Right ventricle myocardium superior (tissue), 1 donor: ENCODE measurements at regions not wholly inside any gene's neighbourhood (a gene's known extent, or its start where the extent isn't known, plus 50 kb on each side); places are given as distances from the start of the nearest gene placed in this dataset.

Experiments
- ATAC-seq: fragments of 200-7000 bp; cut with Tn5 transposase; one replicate; pipeline ENCODE4 v1.9.1; 2020; ENCODE audit warnings: mild to moderate bottlenecking; ENCODE audit not compliant: poor library complexity
- DNase-seq: peaks from one replicate; pipeline ENCODE4 v3.0.0-alpha.2; 2020
- intact Hi-C: fragments of 100-400 bp; cut with DNase I; formaldehyde crosslinking; loops from one replicate; pipeline ENCODE4 v1.11.2; 2022
- donor health status: DM: no; HTN: yes; CAD: no; lungs with severe emphysema.

DNA sequence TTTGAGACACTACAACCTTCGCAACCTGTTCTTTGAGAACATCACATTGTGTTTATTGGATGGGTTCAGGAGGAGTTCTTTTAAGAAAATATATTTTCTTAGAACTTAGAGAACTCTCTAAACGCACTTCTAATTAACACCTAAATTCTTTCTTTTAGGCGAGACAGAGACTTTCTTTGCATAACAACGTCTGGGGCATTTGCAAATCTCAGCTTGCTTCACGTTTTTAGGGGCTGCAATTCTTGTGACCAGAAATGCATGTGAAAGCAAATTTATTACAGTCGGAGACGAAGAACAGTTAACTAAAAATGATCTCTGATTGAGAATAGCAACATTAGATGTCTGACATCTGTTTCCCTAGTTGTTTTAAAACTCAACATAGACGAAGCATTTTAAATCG is 568.3 kb upstream of the ZNF717 start:
- ATAC-seq (no peak), DNase-seq (no peak)
- intact Hi-C loops: no loop called here

DNA sequence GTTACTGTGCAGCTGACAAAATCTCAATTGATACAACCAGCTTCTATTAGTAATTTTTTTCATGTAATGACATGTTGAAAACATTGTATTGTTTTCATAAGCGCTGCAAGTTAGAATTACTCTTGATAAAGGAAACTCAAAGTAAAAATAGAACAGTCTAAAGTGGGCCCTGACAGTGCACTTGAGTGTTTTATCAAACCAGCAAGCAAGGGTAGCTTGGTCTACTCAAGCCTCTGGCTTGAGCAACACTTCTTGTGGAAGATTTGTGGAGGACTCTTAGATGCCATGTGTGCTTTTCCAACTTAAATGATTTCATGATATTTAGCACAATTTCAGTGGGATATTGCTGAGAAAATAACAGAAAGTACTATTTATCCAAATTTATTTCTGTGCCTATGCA is 575.7 kb upstream of the ZNF717 start:
- DNase-seq (no peak), ATAC-seq (peak; percentile 78)
- intact Hi-C loops: no loop called here

DNA sequence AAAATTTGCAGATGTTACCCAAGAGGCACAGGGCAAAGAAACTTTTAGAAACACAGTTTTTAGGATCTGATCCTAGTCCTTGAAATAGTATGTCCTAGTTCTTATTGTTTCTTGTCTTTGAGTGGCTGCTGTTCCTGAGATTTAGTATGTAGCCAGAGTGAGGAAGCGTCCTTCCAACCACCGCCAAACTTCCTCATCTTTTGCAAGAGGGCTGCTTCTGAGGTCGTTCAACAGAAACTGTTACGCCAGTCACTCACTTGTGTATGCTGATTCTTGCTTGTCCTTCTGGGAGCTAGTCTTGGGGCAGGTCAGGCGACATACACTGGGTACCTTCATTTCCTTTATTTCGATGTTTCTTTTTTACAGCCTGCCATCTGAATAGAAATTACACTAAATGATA is 577.3 kb upstream of the ZNF717 start:
- intact Hi-C loops: no loop called here
- no peak for ATAC-seq

DNA sequence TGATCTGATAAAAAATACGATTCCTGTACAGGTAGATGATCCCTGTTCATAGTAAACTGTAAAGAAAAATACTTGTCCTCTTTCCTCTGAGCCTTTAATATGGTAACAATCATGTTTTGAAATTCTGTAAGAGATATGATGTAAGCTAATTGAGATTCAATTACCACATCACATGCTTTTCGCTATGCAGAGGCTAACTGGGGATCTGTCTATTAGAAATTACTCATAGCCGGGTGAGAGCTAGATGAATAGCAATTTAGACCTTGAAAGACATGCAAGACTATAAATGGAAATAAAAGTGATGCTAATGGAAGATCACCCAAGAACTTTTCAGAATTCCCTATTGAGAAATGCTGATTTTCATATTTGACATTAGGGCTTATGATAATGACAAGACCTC is 579.9 kb upstream of the ZNF717 start:
- no peak for ATAC-seq
- no peak for DNase-seq
- intact Hi-C loops: no loop called here

More for the DNA sequence above, 577.3 kb upstream of the ZNF717 start:
- DNase-seq: no peak

DNA sequence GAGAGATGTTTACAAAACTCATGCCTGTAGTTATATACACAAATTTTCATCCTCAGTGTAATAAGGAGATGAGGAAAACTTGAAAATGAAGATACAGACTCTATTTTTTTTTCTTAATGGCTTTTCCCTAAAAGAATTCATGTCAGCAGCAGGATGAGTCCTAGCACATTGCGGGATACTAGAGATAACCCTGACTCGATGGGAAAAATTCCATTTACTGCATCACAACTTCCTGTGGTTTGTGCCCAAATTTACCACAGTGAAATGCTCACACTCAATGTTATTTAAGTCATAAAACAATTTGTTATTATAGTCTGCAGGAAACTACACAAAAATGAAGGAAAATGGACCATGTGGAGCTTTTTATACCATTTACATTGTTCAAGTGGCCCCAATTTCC is 581.9 kb upstream of the ZNF717 start:
- ATAC-seq (no peak), DNase-seq (no peak)
- intact Hi-C loops: no loop called here

DNA sequence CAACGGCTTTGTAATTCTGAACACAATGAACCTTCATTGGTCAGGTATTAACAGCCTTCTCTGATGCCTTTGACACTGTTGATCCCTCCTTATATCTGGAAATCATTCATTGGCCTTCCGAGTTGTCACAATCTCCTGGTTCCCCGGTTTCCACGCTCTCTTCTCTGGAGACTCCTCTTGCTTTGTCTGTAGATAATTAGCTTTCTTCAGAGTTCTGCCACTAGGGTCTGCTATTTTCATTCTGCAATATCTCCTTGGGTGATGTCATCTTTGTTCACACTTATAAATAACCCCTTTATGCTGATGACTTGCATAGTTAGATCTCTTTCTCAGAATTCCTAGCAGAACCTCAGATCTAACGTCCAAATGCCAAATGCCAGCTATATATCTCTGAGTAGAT is 583.8 kb upstream of the ZNF717 start:
- DNase-seq: no peak
- intact Hi-C loops: no loop called here
- peak; percentile 53 for ATAC-seq

DNA sequence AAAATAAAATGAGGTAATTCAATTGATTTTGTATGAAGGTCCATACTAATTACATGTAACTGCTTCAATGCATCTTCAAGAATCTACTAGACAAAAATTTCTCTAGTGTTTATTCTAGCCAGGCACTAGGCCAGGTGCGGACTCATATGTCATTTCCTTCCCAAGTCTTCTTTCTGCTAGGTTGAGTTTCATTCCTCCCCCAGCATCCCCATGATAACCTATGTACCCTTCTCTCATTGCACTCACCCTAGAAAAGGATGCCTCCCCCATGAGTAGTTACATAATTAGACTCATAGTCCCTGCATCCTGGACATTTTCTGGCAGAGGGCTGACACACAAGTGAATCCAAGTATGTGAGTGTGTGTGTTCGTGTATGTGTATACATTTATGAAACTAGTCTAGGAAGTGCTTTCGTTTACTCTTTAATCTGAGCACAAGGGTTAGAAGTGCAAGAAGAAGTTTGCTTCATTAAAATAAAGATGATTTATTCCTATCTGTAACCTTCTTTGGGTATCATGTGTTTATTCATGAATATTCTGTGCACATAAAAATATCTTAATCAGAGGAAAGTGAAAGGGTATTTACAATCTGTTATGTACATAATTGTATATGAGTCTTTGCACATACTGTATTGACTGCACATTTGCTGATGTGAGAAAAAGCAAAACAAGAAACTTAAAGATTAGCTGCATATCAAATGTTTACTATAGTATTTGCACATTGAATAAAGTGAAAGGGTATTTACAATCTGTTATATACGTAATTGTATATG is 585.6 kb upstream of the ZNF717 start:
- no peak for ATAC-seq
- intact Hi-C loops: loop anchor here (10.0 kb wide), 1 partner anchor 204 kb away; no protein-coding TSS in a partner anchor
- DNase-seq: no peak

DNA sequence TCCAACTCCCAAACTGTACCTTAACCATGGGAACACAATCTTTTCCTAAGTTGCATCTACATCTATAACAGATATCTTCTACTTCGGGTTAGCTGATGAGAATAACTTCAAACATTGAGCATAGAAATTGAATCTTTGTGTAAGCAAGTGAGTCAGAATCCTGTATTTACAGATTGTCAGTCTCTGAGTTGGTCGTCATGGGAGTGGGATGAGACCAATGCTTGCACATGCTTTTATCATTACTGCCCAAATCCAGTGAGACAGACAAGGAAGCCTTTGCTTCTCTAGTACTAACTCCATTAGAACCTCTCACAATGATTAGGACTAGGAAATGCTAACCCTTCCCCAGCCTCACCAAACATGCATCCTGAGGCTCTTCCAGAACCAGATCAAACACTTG is 587.1 kb upstream of the ZNF717 start:
- DNase-seq (no peak), ATAC-seq (no peak)
- intact Hi-C loops: loop anchor here (10.0 kb wide), 1 partner anchor 202 kb away; no protein-coding TSS in a partner anchor

DNA sequence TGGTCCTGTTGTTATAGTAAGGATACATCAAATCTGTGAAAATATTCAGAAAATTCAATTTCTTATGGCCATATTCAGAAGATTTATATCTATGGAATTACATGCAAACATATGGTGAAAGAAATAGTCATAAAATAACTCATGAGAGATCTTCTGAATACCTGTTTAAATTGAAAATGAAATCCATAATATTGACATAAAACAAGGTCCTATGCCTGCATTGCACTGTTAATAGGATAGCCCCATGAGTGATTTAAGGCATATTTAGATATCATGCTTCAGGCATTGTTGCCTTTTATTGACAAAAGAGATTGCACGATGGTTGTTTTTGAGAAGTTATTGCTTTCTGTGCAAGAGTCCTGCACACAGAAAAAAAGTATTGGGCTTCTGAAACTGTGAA is 591.7 kb upstream of the ZNF717 start:
- intact Hi-C loops: loop anchor here (10.0 kb wide), 1 partner anchor 198 kb away; no protein-coding TSS in a partner anchor
- DNase-seq (no peak), ATAC-seq (no peak)

DNA sequence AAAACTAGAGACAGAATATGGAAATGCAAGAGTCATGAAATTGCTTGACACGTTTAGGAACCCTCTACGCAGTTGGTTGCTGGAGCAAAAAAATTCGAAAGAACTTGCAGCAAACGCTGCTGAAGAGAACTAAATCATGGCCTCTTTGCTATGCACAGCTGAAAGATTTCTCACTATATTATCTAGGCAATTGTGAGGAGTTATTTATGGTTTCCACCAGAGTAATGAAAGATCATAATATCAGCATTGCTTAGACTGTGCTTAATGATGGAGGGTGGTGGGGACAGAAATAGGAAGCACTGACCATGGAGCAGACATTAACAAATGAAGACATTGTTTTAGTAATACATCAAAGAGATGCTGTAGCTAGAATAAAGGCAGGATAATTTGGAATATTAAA is 593.4 kb upstream of the ZNF717 start:
- intact Hi-C loops: loop anchor here (10.0 kb wide), 1 partner anchor 196 kb away; no protein-coding TSS in a partner anchor
- ATAC-seq (no peak), DNase-seq (no peak)

DNA sequence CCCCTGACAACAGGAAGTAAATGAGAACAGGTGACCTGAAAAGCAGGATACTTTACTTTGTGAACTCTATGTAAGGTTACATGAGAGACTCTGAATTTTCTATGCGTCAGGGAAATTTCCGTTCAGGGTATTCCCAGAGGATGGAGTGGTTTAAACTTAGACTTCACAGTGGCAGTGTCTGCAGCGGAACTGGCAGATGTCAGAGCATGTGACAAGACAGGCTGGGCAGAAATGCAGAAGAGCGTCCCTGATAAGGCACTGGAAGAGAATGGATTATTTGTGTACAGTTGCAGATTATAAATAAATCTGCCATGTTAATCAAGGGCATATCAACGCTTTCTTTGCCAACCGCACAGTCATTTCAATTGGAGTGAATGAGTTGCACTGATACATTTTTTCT is 598.4 kb upstream of the ZNF717 start:
- ATAC-seq (peak; percentile 70), DNase-seq (no peak)
- intact Hi-C loops: no loop called here

DNA sequence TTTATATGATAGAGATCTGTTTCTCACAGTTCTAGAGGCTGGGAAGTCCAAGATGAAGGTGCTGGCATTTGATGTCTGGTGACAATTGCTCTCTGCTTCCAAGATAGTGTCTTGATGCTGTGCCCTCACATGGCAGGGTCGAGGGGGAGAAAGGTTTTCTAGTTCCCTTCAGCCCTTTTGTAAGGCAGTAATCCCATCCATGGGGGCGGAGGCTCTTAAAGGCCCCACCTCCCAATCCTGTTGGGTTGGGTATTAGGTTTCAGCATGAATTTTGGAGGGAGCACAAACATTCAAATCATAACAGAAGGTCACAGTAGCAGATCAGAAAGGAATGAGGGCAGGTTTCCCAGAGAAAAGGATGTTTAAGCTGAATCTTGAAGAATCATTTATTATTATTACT is 601.7 kb upstream of the ZNF717 start:
- intact Hi-C loops: no loop called here

DNA sequence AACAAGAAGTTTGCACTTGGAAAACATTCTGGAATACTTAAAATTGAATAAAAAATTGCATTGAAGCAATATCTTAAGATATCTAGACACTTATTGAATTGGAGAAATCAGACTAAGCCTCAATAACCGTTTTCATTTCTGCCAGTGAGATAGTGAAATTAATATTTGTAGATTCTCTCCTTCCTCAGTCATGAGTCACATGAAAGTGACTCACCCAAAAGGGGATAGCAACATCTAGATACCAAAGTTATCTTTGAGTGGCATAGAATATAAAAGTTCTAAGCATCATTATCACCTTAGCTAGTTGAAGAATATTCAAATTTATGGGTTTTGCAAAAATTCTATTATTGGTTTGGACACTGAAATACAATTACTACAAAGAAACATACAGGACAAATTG is 614.8 kb upstream of the ZNF717 start:
- DNase-seq (no peak), ATAC-seq (no peak)
- intact Hi-C loops: no loop called here

More for the DNA sequence above, 601.7 kb upstream of the ZNF717 start:
- ATAC-seq (no peak), DNase-seq (no peak)

DNA sequence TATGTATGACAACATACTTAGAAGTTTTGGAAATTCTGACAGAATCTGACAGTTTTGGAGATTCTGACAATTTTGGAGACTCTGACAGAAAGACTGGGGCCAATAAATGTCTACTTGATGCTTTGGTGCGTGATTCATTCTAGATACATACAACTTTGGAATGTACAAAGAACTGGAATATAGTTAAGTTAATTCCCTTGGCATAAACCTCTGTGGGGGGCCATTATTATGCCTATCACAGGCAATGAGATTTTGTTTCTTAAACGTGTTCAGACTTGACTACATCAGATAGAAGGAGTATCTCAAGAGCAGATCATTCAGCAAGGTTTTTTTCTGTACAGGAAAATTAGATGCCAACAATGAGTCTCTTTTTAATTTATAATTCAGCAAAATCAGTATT is 617.6 kb upstream of the ZNF717 start:
- ATAC-seq: no peak
- no peak for DNase-seq
- intact Hi-C loops: no loop called here

DNA sequence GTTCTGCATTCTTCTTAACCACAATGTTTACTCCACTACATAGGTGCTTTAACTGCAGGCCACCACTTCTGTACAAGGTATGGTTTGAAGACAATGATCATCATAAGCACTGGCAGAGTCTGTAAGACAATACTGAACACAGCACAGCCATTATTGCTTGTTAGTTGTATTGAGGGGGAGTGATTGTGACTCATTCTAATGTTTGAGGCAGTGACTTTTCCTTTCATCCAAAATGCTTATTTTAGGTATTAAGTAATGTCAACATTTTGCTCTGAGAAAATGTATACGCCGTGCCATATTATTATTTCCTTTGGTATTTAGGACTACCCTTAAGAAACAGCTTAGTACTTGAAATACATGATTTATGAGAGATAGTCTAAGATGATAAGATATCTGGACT is 618.2 kb upstream of the ZNF717 start:
- intact Hi-C loops: no loop called here
- no peak for ATAC-seq

DNA sequence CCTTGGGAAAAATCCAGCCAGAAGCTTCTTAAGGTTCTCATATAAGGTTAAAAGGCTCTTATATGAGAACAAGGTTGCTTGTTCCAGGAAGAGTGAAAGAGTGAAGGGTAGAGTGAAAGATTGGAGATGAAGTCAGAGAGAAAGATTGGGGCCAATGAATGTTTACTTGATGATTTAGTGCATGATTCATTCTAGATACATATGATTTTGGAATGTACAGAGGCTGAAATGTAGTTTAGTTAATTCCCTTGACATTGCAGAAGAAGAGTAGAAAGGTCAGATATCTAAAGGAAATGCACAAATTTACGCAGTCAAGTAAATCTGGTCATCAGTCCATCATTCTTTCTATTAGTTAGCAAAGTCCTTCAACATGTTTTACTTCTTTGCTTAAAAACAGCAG is 619.8 kb upstream of the ZNF717 start:
- ATAC-seq: no peak
- intact Hi-C loops: no loop called here

More for the DNA sequence above, 618.2 kb upstream of the ZNF717 start:
- DNase-seq: no peak

DNA sequence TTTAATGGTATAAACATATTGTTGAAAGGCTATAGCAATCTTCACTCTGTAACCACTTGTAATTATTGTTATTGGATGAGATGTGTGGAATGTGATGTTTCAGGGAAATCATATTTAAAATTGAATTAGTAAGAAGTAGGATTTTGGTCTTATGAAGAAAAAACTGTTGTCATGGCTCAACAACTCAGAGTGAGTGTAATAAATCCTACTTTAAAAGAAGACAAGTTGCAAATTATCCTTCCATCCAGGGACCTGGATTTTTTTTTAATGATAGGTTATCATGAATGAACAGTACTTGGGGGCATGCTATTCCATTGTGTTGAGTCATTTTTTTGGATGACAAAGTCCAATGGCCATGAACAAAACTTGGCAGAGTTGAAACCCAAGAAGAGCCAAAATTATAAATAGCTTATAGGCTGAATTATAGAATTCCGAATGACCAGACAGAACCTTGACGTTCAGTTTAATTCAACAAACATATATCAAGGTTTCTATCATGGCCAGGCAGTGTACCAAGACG is 625.5 kb upstream of the ZNF717 start:
- ATAC-seq (no peak), DNase-seq (no peak)
- intact Hi-C loops: no loop called here

More for the DNA sequence above, 619.8 kb upstream of the ZNF717 start:
- DNase-seq: no peak

DNA sequence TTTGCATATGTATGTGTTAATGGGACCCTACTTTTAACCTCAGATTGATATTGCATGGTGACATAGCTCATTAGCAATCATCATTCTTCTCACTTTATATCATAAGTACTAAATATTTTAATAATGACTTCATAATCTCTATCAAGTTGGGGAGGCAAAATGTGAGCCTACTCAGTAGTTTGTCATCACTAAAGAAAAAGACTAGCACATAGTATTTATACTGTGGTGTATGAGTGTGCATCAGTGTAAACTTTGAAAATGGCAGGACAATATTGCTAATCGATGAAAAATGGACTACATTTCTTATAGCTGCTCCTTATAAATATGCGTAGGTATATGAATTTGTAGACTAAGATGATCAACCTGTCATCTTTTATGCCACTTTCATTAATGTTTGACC is 624.5 kb upstream of the ROBO2 start:
- ATAC-seq (no peak), DNase-seq (no peak)
- intact Hi-C loops: no loop called here

DNA sequence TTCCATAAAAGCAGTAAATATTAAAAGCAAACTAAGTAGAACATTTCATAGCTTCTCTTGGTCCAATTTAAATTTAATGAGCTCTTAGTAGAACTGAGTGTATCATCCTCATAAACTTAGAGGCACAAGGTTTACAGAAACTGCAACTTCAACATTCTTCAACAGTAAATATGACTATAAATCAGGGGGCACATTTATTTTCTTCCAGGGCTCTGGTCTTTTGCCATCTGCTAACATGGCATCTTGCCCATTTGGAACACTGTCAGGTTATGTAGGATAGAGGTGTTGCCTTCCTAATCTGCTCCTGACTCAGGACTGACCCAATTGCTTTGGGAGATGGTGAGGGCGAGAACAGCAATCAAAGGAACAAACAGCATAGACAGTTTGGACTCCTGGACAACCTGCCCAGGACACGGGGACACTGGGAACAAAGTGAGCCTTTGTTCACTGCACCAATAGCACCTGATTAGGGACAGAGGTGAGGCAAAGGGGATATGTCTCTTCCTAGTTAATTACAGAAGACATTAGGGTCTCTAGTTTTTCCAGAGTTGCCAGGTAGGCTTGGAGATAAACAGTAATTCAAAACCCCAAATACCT is 610.2 kb upstream of the ROBO2 start:
- no peak for DNase-seq
- no peak for ATAC-seq
- intact Hi-C loops: no loop called here

DNA sequence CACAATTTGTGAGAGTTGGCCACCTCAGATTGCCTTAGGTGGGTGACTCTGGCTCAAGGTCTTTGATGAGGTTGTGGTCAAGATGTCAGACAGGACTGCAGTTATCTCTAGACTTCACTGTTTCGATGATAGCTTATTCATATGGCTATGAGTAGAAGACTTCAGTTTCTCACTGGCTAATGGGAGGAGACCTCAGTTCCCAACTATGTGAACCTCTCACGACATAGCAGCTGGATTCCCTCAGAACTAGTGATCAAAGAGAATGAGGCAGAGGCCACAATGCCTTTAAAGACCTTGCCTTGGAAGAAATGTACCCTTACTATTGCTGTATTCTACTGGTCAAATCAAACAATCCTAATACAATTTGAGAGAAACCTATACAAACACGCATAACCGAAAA is 607.5 kb upstream of the ROBO2 start:
- no peak for ATAC-seq
- intact Hi-C loops: no loop called here
- no peak for DNase-seq
